Ovary (tissue), 3 donors: ENCODE measurements at regions not wholly inside any gene's neighbourhood (a gene's known extent, or its start where the extent isn't known, plus 50 kb on each side); places are given as distances from the start of the nearest gene placed in this dataset.

Experiments
- POLR2A ChIP-seq: fragments of 450-650 bp; IDR thresholded peaks from one replicate; pipeline ENCODE4 v1.6.1; 2017; ENCODE audit warnings: antibody characterized with exemption, mild to moderate bottlenecking, moderate library complexity
- TF ChIP-seq, protein P1 (sequence below), 3 donors: fragments of 450-650 bp in 2 of 3; fragments of 200-600 bp in 1 of 3; IDR thresholded peaks; one replicate each; pipeline versions ENCODE4 v1.5.1 to v1.8.0; 2016 to 2022; ENCODE audit warnings: antibody characterized with exemption in 3 of 3, mild to moderate bottlenecking in 1 of 3
- donor health status: DM: no; HTN: no; CAD: no.

GRCh38 chr9:87138128-87139040 lies 191.1 kb upstream of the GAS1 start:
- TF ChIP-seq, protein P1, sequence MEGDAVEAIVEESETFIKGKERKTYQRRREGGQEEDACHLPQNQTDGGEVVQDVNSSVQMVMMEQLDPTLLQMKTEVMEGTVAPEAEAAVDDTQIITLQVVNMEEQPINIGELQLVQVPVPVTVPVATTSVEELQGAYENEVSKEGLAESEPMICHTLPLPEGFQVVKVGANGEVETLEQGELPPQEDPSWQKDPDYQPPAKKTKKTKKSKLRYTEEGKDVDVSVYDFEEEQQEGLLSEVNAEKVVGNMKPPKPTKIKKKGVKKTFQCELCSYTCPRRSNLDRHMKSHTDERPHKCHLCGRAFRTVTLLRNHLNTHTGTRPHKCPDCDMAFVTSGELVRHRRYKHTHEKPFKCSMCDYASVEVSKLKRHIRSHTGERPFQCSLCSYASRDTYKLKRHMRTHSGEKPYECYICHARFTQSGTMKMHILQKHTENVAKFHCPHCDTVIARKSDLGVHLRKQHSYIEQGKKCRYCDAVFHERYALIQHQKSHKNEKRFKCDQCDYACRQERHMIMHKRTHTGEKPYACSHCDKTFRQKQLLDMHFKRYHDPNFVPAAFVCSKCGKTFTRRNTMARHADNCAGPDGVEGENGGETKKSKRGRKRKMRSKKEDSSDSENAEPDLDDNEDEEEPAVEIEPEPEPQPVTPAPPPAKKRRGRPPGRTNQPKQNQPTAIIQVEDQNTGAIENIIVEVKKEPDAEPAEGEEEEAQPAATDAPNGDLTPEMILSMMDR (IDR thresholded peaks at IDR 0.05): no peak
- no peak for TF ChIP-seq POLR2A
